ENCODE measurements at regions not wholly inside any gene's neighbourhood (a gene's known extent, or its start where the extent isn't known, plus 50 kb on each side); places are given as distances from the start of the nearest gene placed in this dataset.

- TF ChIP-seq POLR2A (IDR thresholded peaks at IDR 0.05) (no peak), EP300 (IDR thresholded peaks at IDR 0.05) (no peak), POLR2AphosphoS5 (IDR thresholded peaks at IDR 0.05) (no peak)
- TF ChIP-seq, protein P1, sequence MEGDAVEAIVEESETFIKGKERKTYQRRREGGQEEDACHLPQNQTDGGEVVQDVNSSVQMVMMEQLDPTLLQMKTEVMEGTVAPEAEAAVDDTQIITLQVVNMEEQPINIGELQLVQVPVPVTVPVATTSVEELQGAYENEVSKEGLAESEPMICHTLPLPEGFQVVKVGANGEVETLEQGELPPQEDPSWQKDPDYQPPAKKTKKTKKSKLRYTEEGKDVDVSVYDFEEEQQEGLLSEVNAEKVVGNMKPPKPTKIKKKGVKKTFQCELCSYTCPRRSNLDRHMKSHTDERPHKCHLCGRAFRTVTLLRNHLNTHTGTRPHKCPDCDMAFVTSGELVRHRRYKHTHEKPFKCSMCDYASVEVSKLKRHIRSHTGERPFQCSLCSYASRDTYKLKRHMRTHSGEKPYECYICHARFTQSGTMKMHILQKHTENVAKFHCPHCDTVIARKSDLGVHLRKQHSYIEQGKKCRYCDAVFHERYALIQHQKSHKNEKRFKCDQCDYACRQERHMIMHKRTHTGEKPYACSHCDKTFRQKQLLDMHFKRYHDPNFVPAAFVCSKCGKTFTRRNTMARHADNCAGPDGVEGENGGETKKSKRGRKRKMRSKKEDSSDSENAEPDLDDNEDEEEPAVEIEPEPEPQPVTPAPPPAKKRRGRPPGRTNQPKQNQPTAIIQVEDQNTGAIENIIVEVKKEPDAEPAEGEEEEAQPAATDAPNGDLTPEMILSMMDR (IDR thresholded peaks at IDR 0.05), result no peak
- no peaks in the 10 kb centered on the region for H3K4me1 ChIP-seq
- no peaks in the 10 kb centered on the region for H3K9me3 ChIP-seq
- H3K27me3 ChIP-seq, result no peaks in the 10 kb centered on the region
- no peak overlapping the region for H3K4me3 ChIP-seq
- no peaks in the 10 kb centered on the region for H3K36me3 ChIP-seq
- no peak overlapping the region for H3K27ac ChIP-seq
- ATAC-seq, result no peak
These were observed 433.2 kb upstream of the PKN2 start for GRCh38 chr1:88250915-88251314.

- no peaks in the 10 kb centered on the region for H3K36me3 ChIP-seq
- no peaks in the 10 kb centered on the region for H3K9me3 ChIP-seq
- ATAC-seq, result no peak
- H3K4me1 ChIP-seq, result no peaks in the 10 kb centered on the region
- H3K4me3 ChIP-seq, result no peak overlapping the region
- TF ChIP-seq POLR2AphosphoS5 (IDR thresholded peaks at IDR 0.05), result no peak
- TF ChIP-seq, protein P1 (IDR thresholded peaks at IDR 0.05), result no peak
- TF ChIP-seq EP300 (IDR thresholded peaks at IDR 0.05), result no peak
- no peak for TF ChIP-seq POLR2A (IDR thresholded peaks at IDR 0.05)
- no peaks in the 10 kb centered on the region for H3K27me3 ChIP-seq
- no peak overlapping the region for H3K27ac ChIP-seq
These were observed 431.3 kb upstream of the PKN2 start for GRCh38 chr1:88252745-88253144.

- Histone ChIP-seq H3K4me3 (no peak overlapping the region), H3K27ac (no peak overlapping the region), H3K9me3 (no peaks in the 10 kb centered on the region), H3K27me3 (no peaks in the 10 kb centered on the region), H3K4me1 (no peaks in the 10 kb centered on the region), H3K36me3 (no peaks in the 10 kb centered on the region)
- WGBS, 2 donors (ENCODE audit: low coverage in 1 of 2), result 56 to 81% methylated on average over 1 of the region's 1 CpG
- TF ChIP-seq POLR2AphosphoS5 (IDR thresholded peaks at IDR 0.05), result no peak
- no peak for TF ChIP-seq EP300 (IDR thresholded peaks at IDR 0.05)
- TF ChIP-seq, protein P1 (IDR thresholded peaks at IDR 0.05), result no peak
- no peak for TF ChIP-seq POLR2A (IDR thresholded peaks at IDR 0.05)
- ATAC-seq, result no peak
These were observed 418.5 kb upstream of the PKN2 start for GRCh38 chr1:88265606-88266005.

DNA sequence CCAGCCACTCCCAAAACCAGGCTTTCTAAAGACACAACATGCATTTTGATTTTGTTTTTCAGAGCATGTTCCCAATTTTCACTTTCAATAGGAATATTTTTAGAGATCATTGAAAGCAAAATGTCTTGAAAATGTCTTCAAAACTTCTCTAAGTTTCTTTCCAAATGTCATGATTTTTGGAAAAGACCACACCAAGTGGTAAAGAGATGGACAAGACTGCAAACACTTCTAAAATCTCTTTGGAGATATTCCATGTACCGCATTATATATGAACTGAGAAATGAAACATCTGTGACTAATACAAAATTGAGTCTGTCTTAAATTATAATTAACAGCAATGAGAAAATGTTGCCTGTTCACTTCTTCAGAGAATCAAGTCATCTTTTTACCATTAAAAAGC lies 418.0 kb upstream of the PKN2 start:
- Histone ChIP-seq H3K4me1 (no peaks in the 10 kb centered on the region), H3K4me3 (no peak overlapping the region), H3K36me3 (no peaks in the 10 kb centered on the region), H3K27me3 (no peaks in the 10 kb centered on the region), H3K27ac (no peak overlapping the region), H3K9me3 (no peaks in the 10 kb centered on the region)
- TF ChIP-seq POLR2AphosphoS5 (IDR thresholded peaks at IDR 0.05) (no peak), POLR2A (IDR thresholded peaks at IDR 0.05) (no peak), EP300 (IDR thresholded peaks at IDR 0.05) (no peak)
- TF ChIP-seq, protein P1 (IDR thresholded peaks at IDR 0.05), result no peak
- ATAC-seq, result no peak
- WGBS, 2 donors (ENCODE audit: low coverage in 1 of 2), result 77 to 80% methylated on average over 1 of the region's 1 CpG

DNA sequence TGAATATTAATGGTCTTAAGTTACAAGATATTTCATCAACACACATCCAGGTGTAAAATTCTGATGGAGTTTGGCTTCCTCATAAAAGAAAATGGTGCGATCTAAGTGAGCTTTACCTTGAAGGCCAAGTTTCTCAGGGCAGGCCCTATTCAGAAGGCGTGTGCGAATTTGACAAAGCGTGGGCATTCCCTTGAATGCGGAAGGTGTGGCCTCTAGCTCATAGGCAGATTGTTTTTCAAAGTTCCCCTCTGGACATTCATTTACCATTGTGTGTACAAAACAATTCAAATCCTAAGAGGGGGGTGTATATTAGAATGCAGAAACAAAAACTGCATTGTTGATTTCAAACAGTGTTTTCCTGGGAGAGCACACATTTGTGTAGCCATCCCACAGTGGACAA lies 411.9 kb upstream of the PKN2 start:
- Histone ChIP-seq H3K36me3 (no peaks in the 10 kb centered on the region), H3K4me3 (no peak overlapping the region), H3K9me3 (no peaks in the 10 kb centered on the region), H3K27ac (no peak overlapping the region), H3K27me3 (no peaks in the 10 kb centered on the region), H3K4me1 (peaks cover 0 to 6% (median 0%) of the 10 kb centered on the region in 3 donors)
- TF ChIP-seq, protein P1 (IDR thresholded peaks at IDR 0.05), result no peak
- TF ChIP-seq EP300 (IDR thresholded peaks at IDR 0.05), result no peak
- TF ChIP-seq POLR2A (IDR thresholded peaks at IDR 0.05), result no peak
- no peak for TF ChIP-seq POLR2AphosphoS5 (IDR thresholded peaks at IDR 0.05)
- 98% methylated on average over 5 of the region's 5 CpGs for WGBS, 2 donors (ENCODE audit: low coverage in 1 of 2)
- no peak for ATAC-seq
